WTC11 (cell line): ENCODE measurements at regions not wholly inside any gene's neighbourhood (a gene's known extent, or its start where the extent isn't known, plus 50 kb on each side); places are given as distances from the start of the nearest gene placed in this dataset.

Experiments used
- ATAC-seq: fragments of 200-7000 bp; cut with Tn5 transposase; 2 replicates; pipeline ENCODE4 v1.10.0; 2021; ENCODE audit warnings: mild to moderate bottlenecking, moderate library complexity
- CTCF ChIA-PET: fragments of 300-600 bp; sonication (Branson Sonifier 250); formaldehyde crosslinking; loops from one replicate; lab custom pipeline; 2021; ENCODE audit warnings: antibody characterized with exemption; lab: Charles Lee
- POLR2A ChIA-PET: fragments of 350-600 bp; sonication (Branson Sonifier 250); formaldehyde crosslinking; loops from one replicate; lab custom pipeline; 2021; ENCODE audit warnings: antibody characterized with exemption; lab: Charles Lee
- DNase-seq: peaks from one replicate; pipeline ENCODE4 v3.0.0; 2021; ENCODE audit warnings: low spot score
- H3K27ac Mint-ChIP-seq: 2 replicates; pipeline ENCODE4 v1.8.0; 2021; ENCODE audit warnings: mixed read lengths
- H3K27me3 Mint-ChIP-seq: 2 replicates; pipeline ENCODE4 v1.8.0; 2021; ENCODE audit warnings: low read depth, mild to moderate bottlenecking, moderate library complexity, mixed read lengths
- H3K36me3 Mint-ChIP-seq: 2 replicates; pipeline ENCODE4 v1.8.0; 2021; ENCODE audit warnings: mixed read lengths
- H3K4me1 Mint-ChIP-seq: 2 replicates; pipeline ENCODE4 v1.8.0; 2022; ENCODE audit warnings: mixed read lengths
- H3K4me3 Mint-ChIP-seq: 2 replicates; pipeline ENCODE4 v1.8.0; 2021; ENCODE audit warnings: mild to moderate bottlenecking, moderate library complexity, mixed read lengths
- H3K9me3 Mint-ChIP-seq: 2 replicates; pipeline ENCODE4 v1.8.0; 2021; ENCODE audit warnings: mixed read lengths
- CREM ChIP-seq: sonication (generic); formaldehyde crosslinking; IDR thresholded peaks from 2 replicates; pipeline ENCODE4 v1.8.1; 2022; ENCODE audit warnings: mild to moderate bottlenecking, missing genetic modification reagents, moderate library complexity
- ELF4 ChIP-seq: sonication (generic); formaldehyde crosslinking; IDR thresholded peaks from 2 replicates; pipeline ENCODE4 v1.8.1; 2022; ENCODE audit warnings: low read depth, mild to moderate bottlenecking, moderate library complexity, missing genetic modification reagents
- EMX1 ChIP-seq: fragments of 250-450 bp; sonication (Bioruptor Pico); IDR thresholded peaks from 2 replicates; pipeline ENCODE4 v1.8.0; 2021; ENCODE audit warnings: mild to moderate bottlenecking
- FOXJ3 ChIP-seq: sonication (generic); formaldehyde crosslinking; IDR thresholded peaks from 2 replicates; pipeline ENCODE4 v1.9.0; 2021; ENCODE audit warnings: missing genetic modification reagents, mild to moderate bottlenecking, borderline replicate concordance
- JAZF1 ChIP-seq: fragments of 250-450 bp; sonication (Bioruptor Pico); IDR thresholded peaks from 2 replicates; pipeline ENCODE4 v1.9.0; 2021; ENCODE audit warnings: moderate library complexity, mild to moderate bottlenecking, inconsistent platforms
- KAT7 ChIP-seq: sonication (generic); formaldehyde crosslinking; IDR thresholded peaks from 2 replicates; pipeline ENCODE4 v1.8.1; 2023; ENCODE audit warnings: missing genetic modification reagents, mild to moderate bottlenecking, borderline replicate concordance
- NFATC4 ChIP-seq: fragments of 250-450 bp; sonication (Bioruptor Pico); IDR thresholded peaks from 2 replicates; pipeline ENCODE4 v1.9.0; 2021; ENCODE audit warnings: mild to moderate bottlenecking
- NFYB ChIP-seq: sonication (generic); formaldehyde crosslinking; conservative IDR thresholded peaks from 2 replicates; pipeline ENCODE4 v1.8.0; 2022; ENCODE audit warnings: low read depth, missing genetic modification reagents
- NR1H2 ChIP-seq: sonication (generic); formaldehyde crosslinking; IDR thresholded peaks from 2 replicates; pipeline ENCODE4 v1.9.0; 2021; ENCODE audit warnings: mild to moderate bottlenecking, moderate library complexity, missing genetic modification reagents
- NR3C1 ChIP-seq: sonication (generic); formaldehyde crosslinking; conservative IDR thresholded peaks from 2 replicates; pipeline ENCODE4 v1.8.1; 2023; ENCODE audit warnings: low read depth, mild to moderate bottlenecking, missing genetic modification reagents
- TCF7 ChIP-seq: sonication (generic); formaldehyde crosslinking; IDR thresholded peaks from 2 replicates; pipeline ENCODE4 v1.8.0; 2022; ENCODE audit warnings: mild to moderate bottlenecking, low read depth, missing genetic modification reagents, moderate library complexity
- ZNF263 ChIP-seq: sonication (generic); formaldehyde crosslinking; IDR thresholded peaks from 2 replicates; pipeline ENCODE4 v1.8.1; 2022; ENCODE audit warnings: low read depth, mild to moderate bottlenecking, moderate library complexity, missing genetic modification reagents
- TF ChIP-seq, protein P1 (sequence below): fragments of 250-450 bp; sonication (Bioruptor Pico); IDR thresholded peaks from 2 replicates; pipeline ENCODE4 v1.9.0; 2021; ENCODE audit warnings: mild to moderate bottlenecking
- TF ChIP-seq, protein P2 (sequence below): sonication (generic); formaldehyde crosslinking; conservative IDR thresholded peaks from 2 replicates; pipeline ENCODE4 v1.8.1; 2022; ENCODE audit warnings: mild to moderate bottlenecking, missing genetic modification reagents
- TF ChIP-seq, protein P3 (sequence below): fragments of 250-450 bp; sonication (Bioruptor Pico); IDR thresholded peaks from 2 replicates; pipeline ENCODE4 v1.9.0; 2021; ENCODE audit warnings: mild to moderate bottlenecking
- TF ChIP-seq, protein P4 (sequence below): sonication (generic); formaldehyde crosslinking; IDR thresholded peaks from 2 replicates; pipeline ENCODE4 v1.8.1; 2022; ENCODE audit warnings: mild to moderate bottlenecking, missing genetic modification reagents, moderate library complexity, borderline replicate concordance
- TF ChIP-seq, protein P5 (sequence below): sonication (generic); formaldehyde crosslinking; IDR thresholded peaks from 2 replicates; pipeline ENCODE4 v1.8.0; 2022; ENCODE audit warnings: missing genetic modification reagents
- TF ChIP-seq, protein P6 (sequence below): fragments of 250-450 bp; sonication (Bioruptor Pico); IDR thresholded peaks from 2 replicates; pipeline ENCODE4 v1.8.0; 2021; ENCODE audit warnings: mild to moderate bottlenecking
- TF ChIP-seq, protein P7 (sequence below): sonication (generic); formaldehyde crosslinking; IDR thresholded peaks from 2 replicates; pipeline ENCODE4 v1.8.0; 2022; ENCODE audit warnings: mild to moderate bottlenecking, missing genetic modification reagents
- TF ChIP-seq, protein P8 (sequence below): sonication (generic); formaldehyde crosslinking; IDR thresholded peaks from 2 replicates; pipeline ENCODE4 v1.8.1; 2022; ENCODE audit warnings: missing genetic modification reagents, borderline replicate concordance

DNA sequence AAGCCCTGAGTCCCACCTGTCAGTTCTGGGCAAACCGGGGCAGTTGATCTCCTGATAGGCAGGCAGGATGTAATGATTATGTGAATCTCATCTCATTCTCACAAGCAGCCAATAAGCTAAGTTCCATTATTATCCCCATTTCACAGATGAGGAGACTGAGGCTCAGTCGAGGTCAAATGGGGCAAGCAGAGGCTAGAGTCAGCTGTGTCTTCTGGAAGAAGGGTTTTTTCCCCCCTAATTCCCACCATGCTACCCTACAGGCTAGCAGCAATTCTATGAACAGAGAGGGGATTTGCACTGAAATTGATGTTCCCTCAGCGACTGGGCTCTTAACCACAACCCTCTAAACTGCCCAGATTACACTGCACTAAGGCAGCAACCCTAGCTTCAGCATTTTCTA, 93.8 kb upstream of the MAP1LC3B2 start (continued):
- TF ChIP-seq, protein P1, sequence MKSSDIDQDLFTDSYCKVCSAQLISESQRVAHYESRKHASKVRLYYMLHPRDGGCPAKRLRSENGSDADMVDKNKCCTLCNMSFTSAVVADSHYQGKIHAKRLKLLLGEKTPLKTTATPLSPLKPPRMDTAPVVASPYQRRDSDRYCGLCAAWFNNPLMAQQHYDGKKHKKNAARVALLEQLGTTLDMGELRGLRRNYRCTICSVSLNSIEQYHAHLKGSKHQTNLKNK (CRISPR knock-in tag), result no peak
- no peak for TF ChIP-seq FOXJ3 (CRISPR knock-in tag)
- TF ChIP-seq, protein P2, sequence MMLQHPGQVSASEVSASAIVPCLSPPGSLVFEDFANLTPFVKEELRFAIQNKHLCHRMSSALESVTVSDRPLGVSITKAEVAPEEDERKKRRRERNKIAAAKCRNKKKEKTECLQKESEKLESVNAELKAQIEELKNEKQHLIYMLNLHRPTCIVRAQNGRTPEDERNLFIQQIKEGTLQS (CRISPR knock-in tag), result no peak
- TF ChIP-seq, protein P3, sequence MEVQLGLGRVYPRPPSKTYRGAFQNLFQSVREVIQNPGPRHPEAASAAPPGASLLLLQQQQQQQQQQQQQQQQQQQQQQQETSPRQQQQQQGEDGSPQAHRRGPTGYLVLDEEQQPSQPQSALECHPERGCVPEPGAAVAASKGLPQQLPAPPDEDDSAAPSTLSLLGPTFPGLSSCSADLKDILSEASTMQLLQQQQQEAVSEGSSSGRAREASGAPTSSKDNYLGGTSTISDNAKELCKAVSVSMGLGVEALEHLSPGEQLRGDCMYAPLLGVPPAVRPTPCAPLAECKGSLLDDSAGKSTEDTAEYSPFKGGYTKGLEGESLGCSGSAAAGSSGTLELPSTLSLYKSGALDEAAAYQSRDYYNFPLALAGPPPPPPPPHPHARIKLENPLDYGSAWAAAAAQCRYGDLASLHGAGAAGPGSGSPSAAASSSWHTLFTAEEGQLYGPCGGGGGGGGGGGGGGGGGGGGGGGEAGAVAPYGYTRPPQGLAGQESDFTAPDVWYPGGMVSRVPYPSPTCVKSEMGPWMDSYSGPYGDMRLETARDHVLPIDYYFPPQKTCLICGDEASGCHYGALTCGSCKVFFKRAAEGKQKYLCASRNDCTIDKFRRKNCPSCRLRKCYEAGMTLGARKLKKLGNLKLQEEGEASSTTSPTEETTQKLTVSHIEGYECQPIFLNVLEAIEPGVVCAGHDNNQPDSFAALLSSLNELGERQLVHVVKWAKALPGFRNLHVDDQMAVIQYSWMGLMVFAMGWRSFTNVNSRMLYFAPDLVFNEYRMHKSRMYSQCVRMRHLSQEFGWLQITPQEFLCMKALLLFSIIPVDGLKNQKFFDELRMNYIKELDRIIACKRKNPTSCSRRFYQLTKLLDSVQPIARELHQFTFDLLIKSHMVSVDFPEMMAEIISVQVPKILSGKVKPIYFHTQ (CRISPR knock-in tag), result no peak
- no peak for TF ChIP-seq KAT7 (CRISPR knock-in tag)
- TF ChIP-seq CREM, result no peak
- TF ChIP-seq, protein P4, sequence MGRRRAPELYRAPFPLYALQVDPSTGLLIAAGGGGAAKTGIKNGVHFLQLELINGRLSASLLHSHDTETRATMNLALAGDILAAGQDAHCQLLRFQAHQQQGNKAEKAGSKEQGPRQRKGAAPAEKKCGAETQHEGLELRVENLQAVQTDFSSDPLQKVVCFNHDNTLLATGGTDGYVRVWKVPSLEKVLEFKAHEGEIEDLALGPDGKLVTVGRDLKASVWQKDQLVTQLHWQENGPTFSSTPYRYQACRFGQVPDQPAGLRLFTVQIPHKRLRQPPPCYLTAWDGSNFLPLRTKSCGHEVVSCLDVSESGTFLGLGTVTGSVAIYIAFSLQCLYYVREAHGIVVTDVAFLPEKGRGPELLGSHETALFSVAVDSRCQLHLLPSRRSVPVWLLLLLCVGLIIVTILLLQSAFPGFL (CRISPR knock-in tag), result no peak
- TF ChIP-seq, protein P5, sequence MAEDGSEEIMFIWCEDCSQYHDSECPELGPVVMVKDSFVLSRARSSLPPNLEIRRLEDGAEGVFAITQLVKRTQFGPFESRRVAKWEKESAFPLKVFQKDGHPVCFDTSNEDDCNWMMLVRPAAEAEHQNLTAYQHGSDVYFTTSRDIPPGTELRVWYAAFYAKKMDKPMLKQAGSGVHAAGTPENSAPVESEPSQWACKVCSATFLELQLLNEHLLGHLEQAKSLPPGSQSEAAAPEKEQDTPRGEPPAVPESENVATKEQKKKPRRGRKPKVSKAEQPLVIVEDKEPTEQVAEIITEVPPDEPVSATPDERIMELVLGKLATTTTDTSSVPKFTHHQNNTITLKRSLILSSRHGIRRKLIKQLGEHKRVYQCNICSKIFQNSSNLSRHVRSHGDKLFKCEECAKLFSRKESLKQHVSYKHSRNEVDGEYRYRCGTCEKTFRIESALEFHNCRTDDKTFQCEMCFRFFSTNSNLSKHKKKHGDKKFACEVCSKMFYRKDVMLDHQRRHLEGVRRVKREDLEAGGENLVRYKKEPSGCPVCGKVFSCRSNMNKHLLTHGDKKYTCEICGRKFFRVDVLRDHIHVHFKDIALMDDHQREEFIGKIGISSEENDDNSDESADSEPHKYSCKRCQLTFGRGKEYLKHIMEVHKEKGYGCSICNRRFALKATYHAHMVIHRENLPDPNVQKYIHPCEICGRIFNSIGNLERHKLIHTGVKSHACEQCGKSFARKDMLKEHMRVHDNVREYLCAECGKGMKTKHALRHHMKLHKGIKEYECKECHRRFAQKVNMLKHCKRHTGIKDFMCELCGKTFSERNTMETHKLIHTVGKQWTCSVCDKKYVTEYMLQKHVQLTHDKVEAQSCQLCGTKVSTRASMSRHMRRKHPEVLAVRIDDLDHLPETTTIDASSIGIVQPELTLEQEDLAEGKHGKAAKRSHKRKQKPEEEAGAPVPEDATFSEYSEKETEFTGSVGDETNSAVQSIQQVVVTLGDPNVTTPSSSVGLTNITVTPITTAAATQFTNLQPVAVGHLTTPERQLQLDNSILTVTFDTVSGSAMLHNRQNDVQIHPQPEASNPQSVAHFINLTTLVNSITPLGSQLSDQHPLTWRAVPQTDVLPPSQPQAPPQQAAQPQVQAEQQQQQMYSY (CRISPR knock-in tag), result no peak
- no peak for TF ChIP-seq TCF7 (CRISPR knock-in tag)
- TF ChIP-seq, all 79 proteins: peak for 0

DNA sequence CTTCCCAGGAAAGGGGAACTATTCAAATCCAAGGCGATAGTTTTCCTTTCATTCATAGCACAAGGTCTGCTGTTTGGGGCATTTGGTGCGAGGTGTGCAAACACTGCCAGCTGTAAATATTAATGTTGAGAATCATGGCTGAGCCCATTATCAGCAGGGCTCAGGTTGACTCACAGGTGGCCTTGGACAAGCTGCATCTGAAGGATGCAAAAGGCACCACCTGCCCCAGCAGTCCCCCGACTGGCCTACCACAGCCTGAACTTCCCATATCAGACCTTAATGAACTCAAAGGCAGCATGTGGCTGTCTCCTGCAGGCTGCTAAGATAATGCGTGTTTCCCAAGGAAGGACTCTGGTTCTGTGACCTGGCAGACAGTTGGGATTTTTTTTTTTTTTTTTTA, 93.3 kb upstream of the MAP1LC3B2 start:
- POLR2A ChIA-PET, result no interaction called here
- TF ChIP-seq NFYB (CRISPR knock-in tag), result no peak
- TF ChIP-seq, protein P6, sequence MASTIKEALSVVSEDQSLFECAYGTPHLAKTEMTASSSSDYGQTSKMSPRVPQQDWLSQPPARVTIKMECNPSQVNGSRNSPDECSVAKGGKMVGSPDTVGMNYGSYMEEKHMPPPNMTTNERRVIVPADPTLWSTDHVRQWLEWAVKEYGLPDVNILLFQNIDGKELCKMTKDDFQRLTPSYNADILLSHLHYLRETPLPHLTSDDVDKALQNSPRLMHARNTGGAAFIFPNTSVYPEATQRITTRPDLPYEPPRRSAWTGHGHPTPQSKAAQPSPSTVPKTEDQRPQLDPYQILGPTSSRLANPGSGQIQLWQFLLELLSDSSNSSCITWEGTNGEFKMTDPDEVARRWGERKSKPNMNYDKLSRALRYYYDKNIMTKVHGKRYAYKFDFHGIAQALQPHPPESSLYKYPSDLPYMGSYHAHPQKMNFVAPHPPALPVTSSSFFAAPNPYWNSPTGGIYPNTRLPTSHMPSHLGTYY, result no peak
- TF ChIP-seq, protein P4 (CRISPR knock-in tag), result no peak
- TF ChIP-seq ZNF263 (CRISPR knock-in tag), result no peak
- TF ChIP-seq, protein P7, sequence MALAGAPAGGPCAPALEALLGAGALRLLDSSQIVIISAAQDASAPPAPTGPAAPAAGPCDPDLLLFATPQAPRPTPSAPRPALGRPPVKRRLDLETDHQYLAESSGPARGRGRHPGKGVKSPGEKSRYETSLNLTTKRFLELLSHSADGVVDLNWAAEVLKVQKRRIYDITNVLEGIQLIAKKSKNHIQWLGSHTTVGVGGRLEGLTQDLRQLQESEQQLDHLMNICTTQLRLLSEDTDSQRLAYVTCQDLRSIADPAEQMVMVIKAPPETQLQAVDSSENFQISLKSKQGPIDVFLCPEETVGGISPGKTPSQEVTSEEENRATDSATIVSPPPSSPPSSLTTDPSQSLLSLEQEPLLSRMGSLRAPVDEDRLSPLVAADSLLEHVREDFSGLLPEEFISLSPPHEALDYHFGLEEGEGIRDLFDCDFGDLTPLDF (CRISPR knock-in tag), result no peak
- TF ChIP-seq, protein P2 (CRISPR knock-in tag), result no peak
- TF ChIP-seq, protein P1 (CRISPR knock-in tag), result no peak
- no peak for TF ChIP-seq NR1H2 (CRISPR knock-in tag)
- TF ChIP-seq NFATC4, result no peak
- TF ChIP-seq NR3C1 (CRISPR knock-in tag), result no peak
- TF ChIP-seq, protein P8, sequence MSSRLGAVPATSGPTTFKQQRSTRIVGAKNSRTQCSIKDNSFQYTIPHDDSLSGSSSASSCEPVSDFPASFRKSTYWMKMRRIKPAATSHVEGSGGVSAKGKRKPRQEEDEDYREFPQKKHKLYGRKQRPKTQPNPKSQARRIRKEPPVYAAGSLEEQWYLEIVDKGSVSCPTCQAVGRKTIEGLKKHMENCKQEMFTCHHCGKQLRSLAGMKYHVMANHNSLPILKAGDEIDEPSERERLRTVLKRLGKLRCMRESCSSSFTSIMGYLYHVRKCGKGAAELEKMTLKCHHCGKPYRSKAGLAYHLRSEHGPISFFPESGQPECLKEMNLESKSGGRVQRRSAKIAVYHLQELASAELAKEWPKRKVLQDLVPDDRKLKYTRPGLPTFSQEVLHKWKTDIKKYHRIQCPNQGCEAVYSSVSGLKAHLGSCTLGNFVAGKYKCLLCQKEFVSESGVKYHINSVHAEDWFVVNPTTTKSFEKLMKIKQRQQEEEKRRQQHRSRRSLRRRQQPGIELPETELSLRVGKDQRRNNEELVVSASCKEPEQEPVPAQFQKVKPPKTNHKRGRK (CRISPR knock-in tag), result no peak
- no peak for TF ChIP-seq ELF4 (CRISPR knock-in tag)
- no peak for TF ChIP-seq TCF7 (CRISPR knock-in tag)
- no peak for TF ChIP-seq JAZF1 (CRISPR knock-in tag)
- TF ChIP-seq EMX1 (CRISPR knock-in tag), result no peak

More for the DNA sequence above, 93.3 kb upstream of the MAP1LC3B2 start:
- Mint-ChIP-seq H3K4me1 (no peaks in the 10 kb centered on the region), H3K27me3 (no peaks in the 10 kb centered on the region), H3K4me3 (no peak overlapping the region), H3K36me3 (no peaks in the 10 kb centered on the region), H3K9me3 (no peaks in the 10 kb centered on the region), H3K27ac (no peak overlapping the region)
- DNase-seq (no peak), ATAC-seq (no peak; the same call in 1 of the 2 replicates)
- CTCF ChIA-PET, result interaction anchor here (0.6 kb wide), 1 partner anchor 144 kb away, joined by 3 read pairs; no protein-coding TSS in a partner anchor
